Retinal pigment epithelial cell (primary cell): ENCODE measurements at regions not wholly inside any gene's neighbourhood (a gene's known extent, or its start where the extent isn't known, plus 50 kb on each side); places are given as distances from the start of the nearest gene placed in this dataset.

Source experiments
- DNase-seq: peaks from one replicate; pipeline ENCODE4 v3.0.0-alpha.2; 2010; ENCODE audit warnings: low read depth
- H3K4me3 ChIP-seq: 2 replicates; pipeline ENCODE4 v1.5.1; 2011; ENCODE audit warnings: mild to moderate bottlenecking, low read length, control low read depth, moderate library complexity
- CTCF ChIP-seq: conservative IDR thresholded peaks from 2 replicates; pipeline ENCODE4 v1.5.1; 2011; ENCODE audit warnings: low read depth, low read length, control low read depth, inconsistent platforms

- no peak for TF ChIP-seq CTCF
- no peak overlapping the region for H3K4me3 ChIP-seq
- no peak for DNase-seq
Measured at GRCh38 chr17:71399649-71400048, 721.2 kb upstream of the SOX9 start.

- H3K4me3 ChIP-seq = no peak overlapping the region
- no peak for TF ChIP-seq CTCF
- DNase-seq = no peak
Measured at GRCh38 chr17:71402007-71402406, 718.8 kb upstream of the SOX9 start.

- no peak overlapping the region for H3K4me3 ChIP-seq
- DNase-seq = no peak
- TF ChIP-seq CTCF = no peak
Measured at GRCh38 chr17:71402661-71403141, 718.1 kb upstream of the SOX9 start.

GRCh38 chr17:71405101-71405500 lies 715.7 kb upstream of the SOX9 start:
- no peak for DNase-seq
- H3K4me3 ChIP-seq = no peak overlapping the region
- TF ChIP-seq CTCF = no peak

GRCh38 chr17:71407981-71408380 lies 712.8 kb upstream of the SOX9 start:
- no peak for DNase-seq
- no peak for TF ChIP-seq CTCF
- H3K4me3 ChIP-seq = no peak overlapping the region

GRCh38 chr17:71409137-71409536 lies 711.7 kb upstream of the SOX9 start:
- no peak for TF ChIP-seq CTCF
- no peak overlapping the region for H3K4me3 ChIP-seq
- DNase-seq = no peak

GRCh38 chr17:71409712-71410111 lies 711.1 kb upstream of the SOX9 start:
- DNase-seq = no peak
- H3K4me3 ChIP-seq = no peak overlapping the region
- TF ChIP-seq CTCF = no peak
